GM23248 (cell line): ENCODE measurements at regions not wholly inside any gene's neighbourhood (a gene's known extent, or its start where the extent isn't known, plus 50 kb on each side); places are given as distances from the start of the nearest gene placed in this dataset.

Experiments used
- DNase-seq: peaks from one replicate; pipeline ENCODE4 v3.0.0-alpha.2; 2015
- H2AFZ ChIP-seq: fragments of 200-600 bp; sonication (generic); 2 replicates; pipeline ENCODE4 v1.6.1; 2016; ENCODE audit warnings: antibody characterized with exemption
- H3F3A ChIP-seq: fragments of 200-600 bp; sonication (generic); 2 replicates; pipeline ENCODE4 v1.6.1; 2016; ENCODE audit warnings: mild to moderate bottlenecking, antibody characterized with exemption, mixed run types; ENCODE audit not compliant: insufficient read depth
- H3K27ac ChIP-seq: fragments of 200-600 bp; sonication (generic); 2 replicates; pipeline ENCODE4 v1.5.1; 2016; ENCODE audit warnings: mild to moderate bottlenecking
- H3K27me3 ChIP-seq: fragments of 200-600 bp; sonication (generic); replicated peaks from 2 replicates; pipeline ENCODE4 v1.6.1; 2016; ENCODE audit warnings: mild to moderate bottlenecking; ENCODE audit not compliant: insufficient read depth
- H3K36me3 ChIP-seq: fragments of 200-600 bp; sonication (generic); 2 replicates; pipeline ENCODE4 v1.6.1; 2016; ENCODE audit warnings: low read depth, mild to moderate bottlenecking
- H3K4me1 ChIP-seq: fragments of 200-600 bp; sonication (generic); 2 replicates; pipeline ENCODE4 v1.6.1; 2016; ENCODE audit warnings: mild to moderate bottlenecking; ENCODE audit not compliant: insufficient read depth
- H3K4me2 ChIP-seq: fragments of 200-600 bp; sonication (generic); one replicate; pipeline ENCODE4 v1.6.1; 2016; ENCODE audit warnings: mild to moderate bottlenecking; ENCODE audit not compliant: unreplicated experiment
- H3K4me3 ChIP-seq: fragments of 200-600 bp; sonication (generic); 2 replicates; pipeline ENCODE4 v1.5.1; 2016; ENCODE audit warnings: mild to moderate bottlenecking
- H3K79me2 ChIP-seq: fragments of 200-600 bp; sonication (generic); 2 replicates; pipeline ENCODE4 v1.6.1; 2016; ENCODE audit warnings: mild to moderate bottlenecking; ENCODE audit not compliant: insufficient read depth
- H3K9ac ChIP-seq: fragments of 200-600 bp; sonication (generic); 2 replicates; pipeline ENCODE4 v1.6.1; 2016; ENCODE audit warnings: mild to moderate bottlenecking
- H3K9me2 ChIP-seq: fragments of 200-600 bp; sonication (generic); 2 replicates; pipeline ENCODE4 v1.6.1; 2016; ENCODE audit warnings: mixed run types, mild to moderate bottlenecking, moderate library complexity; ENCODE audit not compliant: insufficient read depth
- H3K9me3 ChIP-seq: fragments of 200-600 bp; sonication (generic); one replicate; pipeline ENCODE4 v1.6.1; 2017; ENCODE audit warnings: low read depth
- H4K20me1 ChIP-seq: fragments of 200-600 bp; sonication (generic); 2 replicates; pipeline ENCODE4 v1.6.0; 2016; ENCODE audit not compliant: insufficient read depth
- EZH2 ChIP-seq: fragments of 200-600 bp; sonication (generic); IDR thresholded peaks from 2 replicates; pipeline ENCODE4 v1.6.1; 2018; ENCODE audit warnings: antibody characterized with exemption, mild to moderate bottlenecking; ENCODE audit not compliant: insufficient read depth, poor library complexity, severe bottlenecking
- EZH2phosphoT487 ChIP-seq: fragments of 200-600 bp; sonication (generic); IDR thresholded peaks from 2 replicates; pipeline ENCODE4 v1.6.1; 2018; ENCODE audit warnings: antibody characterized with exemption, moderate library complexity, mild to moderate bottlenecking, low read depth; ENCODE audit not compliant: insufficient read depth
- WGBS, 2 experiments: methylation state at CpG; one replicate each; pipeline ENCODE4 v1.1.6; 2015 to 2017; ENCODE audit warnings: low lambda C conversion rate in 2 of 2, low coverage in 1 of 2; ENCODE audit errors: missing lambda C conversion rate in 2 of 2; 5-methylcytosine and 5-hydroxymethylcytosine counted together
- in situ Hi-C: fragments of 300-500 bp; cut with MboI; formaldehyde crosslinking; loops from 2 replicates; pipeline ENCODE4 v1.15.0; 2020

DNA sequence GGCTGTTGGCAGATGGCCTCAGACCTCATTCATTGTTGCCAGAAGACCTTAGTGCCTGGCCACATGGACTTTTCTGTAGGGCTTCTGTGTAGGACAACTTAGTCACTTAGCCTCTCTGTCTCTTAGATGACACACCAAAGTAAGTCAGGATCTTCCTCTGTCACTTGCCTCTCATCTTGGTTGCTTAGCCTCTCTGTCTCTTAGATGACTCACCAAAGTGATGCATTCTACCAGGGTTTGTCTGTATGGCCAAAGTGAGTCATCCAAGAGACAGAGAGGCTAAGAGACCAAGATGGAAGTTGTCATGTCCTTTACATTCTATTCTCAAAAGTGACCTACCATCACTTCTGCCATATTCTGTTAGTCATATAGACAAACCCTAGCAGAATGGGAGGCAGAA is 255.9 kb upstream of the DEFB112 start:
- Histone ChIP-seq H3K9me2 (no peaks in the 10 kb centered on the region), H3K4me1 (no peaks in the 10 kb centered on the region)
- DNase-seq: no peak

DNA sequence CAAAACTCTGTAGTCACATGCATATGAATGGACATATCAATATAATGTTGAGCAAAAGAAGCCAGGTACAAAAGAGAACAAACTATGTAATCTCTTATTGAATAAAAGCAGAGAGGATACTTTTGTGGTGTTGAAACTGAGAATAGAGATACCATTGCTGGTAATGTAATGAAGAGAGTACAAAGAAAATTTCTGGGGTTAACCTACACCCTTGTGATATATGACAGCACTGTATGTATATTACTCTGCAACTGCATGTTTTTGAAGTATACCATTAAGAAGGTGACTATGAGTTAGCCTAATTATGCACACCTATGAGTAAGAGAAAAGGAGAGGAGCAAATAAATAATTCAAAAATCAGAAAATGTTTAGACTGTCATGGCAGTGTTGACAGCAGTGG is 268.8 kb upstream of the DEFB112 start:
- no peak for DNase-seq
- no peaks in the 10 kb centered on the region for H4K20me1 ChIP-seq
- H3K27ac ChIP-seq: no peak overlapping the region
- no peaks in the 10 kb centered on the region for H3K9me3 ChIP-seq
- H3K9me2 ChIP-seq: no peaks in the 10 kb centered on the region
- H3K27me3 ChIP-seq: no peaks in the 10 kb centered on the region
- H3K79me2 ChIP-seq: no peaks in the 10 kb centered on the region
- no peaks in the 10 kb centered on the region for H3F3A ChIP-seq
- H2AFZ ChIP-seq: no peak overlapping the region
- no peak overlapping the region for H3K9ac ChIP-seq
- in situ Hi-C loops: no loop called here
- no peaks in the 10 kb centered on the region for H3K4me1 ChIP-seq
- H3K36me3 ChIP-seq: no peaks in the 10 kb centered on the region
- no peak overlapping the region for H3K4me3 ChIP-seq
- H3K4me2 ChIP-seq: no peak overlapping the region
- TF ChIP-seq EZH2 (no peak), EZH2phosphoT487 (no peak)

More for the DNA sequence above, 255.9 kb upstream of the DEFB112 start:
- Histone ChIP-seq H3K79me2 (no peaks in the 10 kb centered on the region), H2AFZ (no peak overlapping the region), H3K27ac (no peak overlapping the region), H3K36me3 (no peaks in the 10 kb centered on the region), H3K9me3 (no peaks in the 10 kb centered on the region), H4K20me1 (no peaks in the 10 kb centered on the region), H3K9ac (no peak overlapping the region), H3K4me3 (no peak overlapping the region), H3K27me3 (no peaks in the 10 kb centered on the region), H3K4me2 (no peak overlapping the region), H3F3A (no peaks in the 10 kb centered on the region)
- in situ Hi-C loops: no loop called here
- TF ChIP-seq EZH2phosphoT487 (no peak), EZH2 (no peak)

DNA sequence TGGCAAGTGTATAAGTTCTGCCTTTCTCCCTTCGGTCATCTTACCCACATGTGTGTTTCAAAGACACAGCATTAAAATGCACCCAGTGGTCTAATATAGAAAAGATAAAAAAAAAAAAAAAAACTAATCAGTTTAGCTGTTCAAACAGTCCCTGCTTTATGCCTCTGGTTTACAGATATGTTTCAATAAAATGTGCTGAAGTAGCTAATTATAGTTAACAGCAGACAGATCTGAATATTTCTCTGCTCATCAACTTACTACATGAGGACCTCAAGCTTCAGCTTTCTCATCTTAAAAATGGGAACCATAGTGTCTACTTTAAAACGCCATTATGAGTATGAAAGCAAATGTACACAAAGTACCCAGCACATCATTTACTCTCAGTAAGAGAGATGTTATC is 280.6 kb upstream of the DEFB112 start:
- H3K9me3 ChIP-seq: no peaks in the 10 kb centered on the region
- no peaks in the 10 kb centered on the region for H3K27me3 ChIP-seq
- H3K9ac ChIP-seq: no peak overlapping the region
- no peaks in the 10 kb centered on the region for H3K4me1 ChIP-seq
- no peaks in the 10 kb centered on the region for H3F3A ChIP-seq
- no peaks in the 10 kb centered on the region for H3K36me3 ChIP-seq
- no peaks in the 10 kb centered on the region for H4K20me1 ChIP-seq
- no peaks in the 10 kb centered on the region for H3K79me2 ChIP-seq
- 12 to 21% methylated on average over 2 of the region's 2 CpGs for WGBS, 2 experiments
- TF ChIP-seq EZH2 (no peak), EZH2phosphoT487 (no peak)
- no peak overlapping the region for H2AFZ ChIP-seq
- in situ Hi-C loops: no loop called here
- H3K27ac ChIP-seq: no peak overlapping the region
- no peak overlapping the region for H3K4me3 ChIP-seq
- H3K4me2 ChIP-seq: no peak overlapping the region
- no peak for DNase-seq
- H3K9me2 ChIP-seq: no peaks in the 10 kb centered on the region

DNA sequence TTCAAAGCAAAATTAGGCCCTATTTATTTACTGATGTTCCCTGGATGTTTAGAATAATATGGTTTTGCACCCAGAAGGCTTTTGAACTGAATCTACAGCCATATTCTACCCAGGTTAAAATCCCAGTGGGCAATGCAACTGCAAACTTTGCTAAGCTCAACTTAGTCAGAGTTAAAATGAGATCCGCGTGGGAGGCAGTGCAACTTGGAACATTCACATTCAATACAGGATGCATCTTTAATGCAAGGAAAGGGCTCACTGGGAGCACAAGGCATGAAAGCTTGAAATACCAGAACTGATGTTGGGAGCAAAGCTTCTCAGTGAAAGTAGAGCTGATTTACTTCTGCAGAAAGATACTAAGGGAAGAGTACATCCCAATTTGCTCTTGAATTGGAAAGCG is 281.2 kb upstream of the DEFB112 start:
- 76 to 78% methylated on average over 3 of the region's 3 CpGs for WGBS, 2 experiments
- Histone ChIP-seq H3K9me2 (no peaks in the 10 kb centered on the region), H3K4me3 (no peak overlapping the region), H3F3A (no peaks in the 10 kb centered on the region), H4K20me1 (no peaks in the 10 kb centered on the region), H3K27ac (no peak overlapping the region), H3K36me3 (no peaks in the 10 kb centered on the region), H3K27me3 (no peaks in the 10 kb centered on the region), H3K9ac (no peak overlapping the region), H3K9me3 (no peaks in the 10 kb centered on the region), H3K79me2 (no peaks in the 10 kb centered on the region), H3K4me2 (no peak overlapping the region), H2AFZ (no peak overlapping the region), H3K4me1 (no peaks in the 10 kb centered on the region)
- no peak for DNase-seq
- in situ Hi-C loops: no loop called here
- no peak for TF ChIP-seq EZH2phosphoT487
- TF ChIP-seq EZH2: no peak

DNA sequence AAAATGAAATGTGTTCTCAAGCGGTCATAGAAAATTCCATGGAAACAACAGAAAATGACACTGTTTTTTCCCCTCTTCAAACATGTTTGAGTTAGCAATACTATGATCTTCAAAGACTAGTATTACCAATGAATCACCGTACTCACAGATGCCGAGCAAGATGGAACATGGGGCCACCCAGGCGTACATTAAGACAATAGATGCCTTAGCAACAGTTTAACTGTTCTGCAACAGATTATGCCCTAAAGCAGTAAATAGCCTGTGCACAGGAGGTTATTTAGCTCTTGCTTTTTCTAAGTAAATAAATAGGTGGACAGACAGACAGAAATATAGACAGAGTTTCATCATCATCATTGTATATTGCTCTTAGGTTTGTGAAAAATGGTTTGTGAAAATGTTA is 284.0 kb upstream of the DEFB112 start:
- TF ChIP-seq EZH2phosphoT487: no peak
- no peak for TF ChIP-seq EZH2
- no peaks in the 10 kb centered on the region for H3K27me3 ChIP-seq
- no peaks in the 10 kb centered on the region for H3K9me3 ChIP-seq
- no peak overlapping the region for H2AFZ ChIP-seq
- H3K9ac ChIP-seq: no peak overlapping the region
- no peaks in the 10 kb centered on the region for H3K4me1 ChIP-seq
- no peaks in the 10 kb centered on the region for H3K36me3 ChIP-seq
- H3F3A ChIP-seq: no peaks in the 10 kb centered on the region
- no peak overlapping the region for H3K27ac ChIP-seq
- no peak for DNase-seq
- H3K9me2 ChIP-seq: no peaks in the 10 kb centered on the region
- no peaks in the 10 kb centered on the region for H3K79me2 ChIP-seq
- 22 to 25% methylated on average over 4 of the region's 4 CpGs for WGBS, 2 experiments
- H3K4me2 ChIP-seq: no peak overlapping the region
- in situ Hi-C loops: no loop called here
- no peak overlapping the region for H3K4me3 ChIP-seq
- H4K20me1 ChIP-seq: no peaks in the 10 kb centered on the region
